GM23248 (cell line): ENCODE measurements at regions not wholly inside any gene's neighbourhood (a gene's known extent, or its start where the extent isn't known, plus 50 kb on each side); places are given as distances from the start of the nearest gene placed in this dataset.

Source experiments
- DNase-seq: peaks from one replicate; pipeline ENCODE4 v3.0.0-alpha.2; 2015
- H2AFZ ChIP-seq: fragments of 200-600 bp; sonication (generic); 2 replicates; pipeline ENCODE4 v1.6.1; 2016; ENCODE audit warnings: antibody characterized with exemption
- H3F3A ChIP-seq: fragments of 200-600 bp; sonication (generic); 2 replicates; pipeline ENCODE4 v1.6.1; 2016; ENCODE audit warnings: mild to moderate bottlenecking, antibody characterized with exemption, mixed run types; ENCODE audit not compliant: insufficient read depth
- H3K27ac ChIP-seq: fragments of 200-600 bp; sonication (generic); 2 replicates; pipeline ENCODE4 v1.5.1; 2016; ENCODE audit warnings: mild to moderate bottlenecking
- H3K27me3 ChIP-seq: fragments of 200-600 bp; sonication (generic); replicated peaks from 2 replicates; pipeline ENCODE4 v1.6.1; 2016; ENCODE audit warnings: mild to moderate bottlenecking; ENCODE audit not compliant: insufficient read depth
- H3K36me3 ChIP-seq: fragments of 200-600 bp; sonication (generic); 2 replicates; pipeline ENCODE4 v1.6.1; 2016; ENCODE audit warnings: low read depth, mild to moderate bottlenecking
- H3K4me1 ChIP-seq: fragments of 200-600 bp; sonication (generic); 2 replicates; pipeline ENCODE4 v1.6.1; 2016; ENCODE audit warnings: mild to moderate bottlenecking; ENCODE audit not compliant: insufficient read depth
- H3K4me2 ChIP-seq: fragments of 200-600 bp; sonication (generic); one replicate; pipeline ENCODE4 v1.6.1; 2016; ENCODE audit warnings: mild to moderate bottlenecking; ENCODE audit not compliant: unreplicated experiment
- H3K4me3 ChIP-seq: fragments of 200-600 bp; sonication (generic); 2 replicates; pipeline ENCODE4 v1.5.1; 2016; ENCODE audit warnings: mild to moderate bottlenecking
- H3K79me2 ChIP-seq: fragments of 200-600 bp; sonication (generic); 2 replicates; pipeline ENCODE4 v1.6.1; 2016; ENCODE audit warnings: mild to moderate bottlenecking; ENCODE audit not compliant: insufficient read depth
- H3K9ac ChIP-seq: fragments of 200-600 bp; sonication (generic); 2 replicates; pipeline ENCODE4 v1.6.1; 2016; ENCODE audit warnings: mild to moderate bottlenecking
- H3K9me2 ChIP-seq: fragments of 200-600 bp; sonication (generic); 2 replicates; pipeline ENCODE4 v1.6.1; 2016; ENCODE audit warnings: mixed run types, mild to moderate bottlenecking, moderate library complexity; ENCODE audit not compliant: insufficient read depth
- H3K9me3 ChIP-seq: fragments of 200-600 bp; sonication (generic); one replicate; pipeline ENCODE4 v1.6.1; 2017; ENCODE audit warnings: low read depth
- H4K20me1 ChIP-seq: fragments of 200-600 bp; sonication (generic); 2 replicates; pipeline ENCODE4 v1.6.0; 2016; ENCODE audit not compliant: insufficient read depth
- EZH2 ChIP-seq: fragments of 200-600 bp; sonication (generic); IDR thresholded peaks from 2 replicates; pipeline ENCODE4 v1.6.1; 2018; ENCODE audit warnings: antibody characterized with exemption, mild to moderate bottlenecking; ENCODE audit not compliant: insufficient read depth, poor library complexity, severe bottlenecking
- EZH2phosphoT487 ChIP-seq: fragments of 200-600 bp; sonication (generic); IDR thresholded peaks from 2 replicates; pipeline ENCODE4 v1.6.1; 2018; ENCODE audit warnings: antibody characterized with exemption, moderate library complexity, mild to moderate bottlenecking, low read depth; ENCODE audit not compliant: insufficient read depth
- WGBS, 2 experiments: methylation state at CpG; one replicate each; pipeline ENCODE4 v1.1.6; 2015 to 2017; ENCODE audit warnings: low lambda C conversion rate in 2 of 2, low coverage in 1 of 2; ENCODE audit errors: missing lambda C conversion rate in 2 of 2; 5-methylcytosine and 5-hydroxymethylcytosine counted together
- in situ Hi-C: fragments of 300-500 bp; cut with MboI; formaldehyde crosslinking; loops from 2 replicates; pipeline ENCODE4 v1.15.0; 2020

GRCh38 chr2:120682654-120683053, 53.0 kb upstream of the GLI2 start:
- no peak overlapping the region for H3K4me2 ChIP-seq
- peaks cover 26% of the 10 kb centered on the region for H3F3A ChIP-seq
- 0 out of 2 replicates have a peak, but pooled peaks cover 4% of the 10 kb centered on the region for H3K27me3 ChIP-seq
- H2AFZ ChIP-seq = no peak overlapping the region
- no peaks in the 10 kb centered on the region for H3K9me3 ChIP-seq
- no peak overlapping the region for H3K4me3 ChIP-seq
- H3K9ac ChIP-seq = no peak overlapping the region
- peaks cover 20% of the 10 kb centered on the region for H3K4me1 ChIP-seq
- no peak for DNase-seq
- 84 to 86% methylated on average over 12 of the region's 12 CpGs for WGBS, 2 experiments
- TF ChIP-seq EZH2phosphoT487 (no peak), EZH2 (no peak)
- in situ Hi-C loops = loop anchor here (25.0 kb wide), 1 partner anchor 680 kb away; no protein-coding TSS in a partner anchor
- no peak overlapping the region for H3K27ac ChIP-seq
- H3K36me3 ChIP-seq = no peaks in the 10 kb centered on the region
- no peaks in the 10 kb centered on the region for H3K79me2 ChIP-seq
- no peaks in the 10 kb centered on the region for H3K9me2 ChIP-seq
- H4K20me1 ChIP-seq = no peaks in the 10 kb centered on the region

- Histone ChIP-seq H3K9me3 (no peaks in the 10 kb centered on the region), H3K9ac (no peak overlapping the region), H3K36me3 (no peaks in the 10 kb centered on the region), H3K4me2 (no peak overlapping the region), H3K9me2 (no peaks in the 10 kb centered on the region), H3K27ac (0 out of 2 replicates have a peak overlapping the region, but pooled peaks have one; percentile 76), H3K79me2 (no peaks in the 10 kb centered on the region), H3F3A (peaks cover 22% of the 10 kb centered on the region), H3K27me3 (0 out of 2 replicates have a peak, but pooled peaks cover 4% of the 10 kb centered on the region), H3K4me3 (no peak overlapping the region), H4K20me1 (no peaks in the 10 kb centered on the region), H3K4me1 (peaks cover 15% of the 10 kb centered on the region), H2AFZ (no peak overlapping the region)
- DNase-seq = no peak
- TF ChIP-seq EZH2 = no peak
- in situ Hi-C loops = loop anchor here (25.0 kb wide), 1 partner anchor 679 kb away; no protein-coding TSS in a partner anchor
- WGBS, 2 experiments = 77 to 83% methylated on average over 6 of the region's 6 CpGs
These were observed 52.6 kb upstream of the GLI2 start for GRCh38 chr2:120683081-120683480.

GRCh38 chr2:120683701-120684100, 52.0 kb upstream of the GLI2 start:
- in situ Hi-C loops = loop anchor here (25.0 kb wide), 1 partner anchor 679 kb away; no protein-coding TSS in a partner anchor
- peak overlapping the region; percentile 49 for H3K9ac ChIP-seq
- no peaks in the 10 kb centered on the region for H3K36me3 ChIP-seq
- no peaks in the 10 kb centered on the region for H3K9me2 ChIP-seq
- H3K9me3 ChIP-seq = no peaks in the 10 kb centered on the region
- H3K27me3 ChIP-seq = 0 out of 2 replicates have a peak, but pooled peaks cover 4% of the 10 kb centered on the region
- peak overlapping the region; percentile 76 for H3K27ac ChIP-seq
- H3K4me1 ChIP-seq = peaks cover 15% of the 10 kb centered on the region
- TF ChIP-seq EZH2 = no peak
- no peak for TF ChIP-seq EZH2phosphoT487
- H4K20me1 ChIP-seq = no peaks in the 10 kb centered on the region
- peaks cover 18% of the 10 kb centered on the region for H3F3A ChIP-seq
- DNase-seq = no peak
- H2AFZ ChIP-seq = no peak overlapping the region
- 74 to 77% methylated on average over 4 of the region's 4 CpGs for WGBS, 2 experiments
- no peaks in the 10 kb centered on the region for H3K79me2 ChIP-seq
- peak overlapping the region; percentile 76 for H3K4me2 ChIP-seq
- peak overlapping the region; percentile 44 for H3K4me3 ChIP-seq

GRCh38 chr2:120684289-120685065, 51.2 kb upstream of the GLI2 start:
- Histone ChIP-seq H3F3A (peaks cover 18% of the 10 kb centered on the region), H3K79me2 (no peaks in the 10 kb centered on the region), H3K27me3 (0 out of 2 replicates have a peak, but pooled peaks cover 4% of the 10 kb centered on the region), H3K9ac (peak overlapping the region; percentile 49), H3K36me3 (no peaks in the 10 kb centered on the region), H3K4me3 (peak overlapping the region; percentile 44), H2AFZ (no peak overlapping the region), H3K9me3 (no peaks in the 10 kb centered on the region), H3K9me2 (no peaks in the 10 kb centered on the region), H3K27ac (peak overlapping the region; percentile 76), H4K20me1 (no peaks in the 10 kb centered on the region), H3K4me2 (peak overlapping the region; percentile 76), H3K4me1 (peaks cover 15% of the 10 kb centered on the region)
- WGBS, 2 experiments = 6 to 8% methylated on average over 9 of the region's 9 CpGs
- DNase-seq = peak; percentile 91
- TF ChIP-seq EZH2 (no peak), EZH2phosphoT487 (no peak)
- in situ Hi-C loops = loop anchor here (25.0 kb wide), 1 partner anchor 678 kb away; no protein-coding TSS in a partner anchor
